ENCODE measurements at regions not wholly inside any gene's neighbourhood (a gene's known extent, or its start where the extent isn't known, plus 50 kb on each side); places are given as distances from the start of the nearest gene placed in this dataset.
A peak's percentile ranks its signal among the peaks of the same experiment; 100 is the strongest.
"Not testable (repeated sequence)": the region's sequence is repeated elsewhere in the genome, so short reads cannot be mapped to it uniquely, and the experiment has no call there.

DNA sequence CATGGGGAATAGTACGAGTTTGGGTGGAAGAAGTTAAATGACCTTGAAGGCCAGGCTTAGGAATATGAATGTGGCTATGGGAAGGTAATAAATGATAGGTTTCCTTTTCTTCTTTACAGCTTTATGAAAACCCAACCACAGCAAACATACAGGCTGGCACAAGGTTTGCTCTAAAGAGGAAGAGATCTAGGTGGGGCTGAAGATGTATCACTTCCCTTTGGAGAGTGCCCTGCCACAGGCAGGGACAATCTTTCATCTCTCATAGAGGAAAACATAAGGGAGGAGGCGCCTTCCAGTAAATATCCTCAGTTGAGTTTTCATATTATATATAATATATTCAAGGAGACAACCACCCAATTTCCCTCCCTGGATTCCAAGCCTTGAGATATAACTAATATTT lies 72.9 kb upstream of the FRMD6 start:
- DNase-seq (ENCODE audit: low read depth in 2 of 2) = no peak

DNA sequence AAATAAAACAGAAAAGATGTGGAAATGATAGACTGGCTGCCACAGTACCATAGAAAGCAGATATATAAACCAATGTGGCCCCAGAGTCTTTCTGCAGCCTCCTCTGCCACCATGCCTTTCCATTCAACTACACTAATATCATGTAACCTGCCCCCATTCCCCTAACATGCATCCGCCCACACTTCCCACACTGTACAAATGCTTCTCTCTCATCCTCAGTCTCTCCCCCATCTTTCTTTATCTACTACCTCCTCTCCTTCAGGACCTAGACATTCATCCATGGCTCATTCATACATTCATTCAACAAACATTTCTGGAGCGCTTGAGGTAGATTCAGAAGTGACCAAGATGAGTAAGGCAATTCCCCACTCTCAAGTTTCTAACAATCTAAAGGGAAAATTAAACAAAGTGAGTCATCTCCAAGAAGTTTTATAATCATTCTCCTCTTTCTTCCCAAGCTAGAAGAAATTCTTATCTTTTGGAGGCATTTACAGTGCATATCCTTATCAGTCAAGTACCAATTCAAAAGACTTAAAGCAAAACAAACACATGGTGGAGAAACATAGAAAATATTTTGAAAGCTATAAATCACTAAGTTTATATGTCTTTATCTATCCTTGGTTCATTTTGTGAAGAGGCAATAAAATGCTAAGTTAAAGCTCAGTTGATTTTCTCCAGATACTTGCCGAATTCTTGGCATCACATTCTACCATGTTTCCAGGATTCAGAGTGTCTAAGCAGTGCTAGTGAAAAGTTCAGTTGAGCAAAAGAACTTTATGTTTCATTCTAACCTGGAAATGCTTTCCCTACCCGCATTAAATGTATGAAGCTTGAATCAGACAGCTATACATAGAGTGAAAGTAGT lies 70.5 kb upstream of the FRMD6 start:
- DNase-seq (ENCODE audit: low read depth in 2 of 2) = no peak

DNA sequence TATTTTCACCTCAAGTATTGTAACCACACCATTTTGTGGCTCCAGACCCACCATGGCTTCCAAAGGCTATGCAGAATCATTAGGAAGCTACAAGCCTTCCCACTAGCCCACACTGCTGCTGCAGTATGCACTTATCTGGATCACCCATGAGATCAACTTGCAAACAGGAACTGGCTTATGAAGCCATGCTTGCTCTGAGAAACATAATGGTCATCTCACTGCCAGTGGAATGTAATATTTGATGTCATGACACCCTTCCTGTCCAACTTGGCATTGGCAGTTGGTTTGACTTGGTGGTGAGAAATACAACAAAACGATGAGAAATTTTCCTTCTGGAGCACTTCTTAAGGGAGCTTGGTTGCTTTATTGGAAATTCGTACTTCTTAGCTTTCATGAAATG lies 69.3 kb upstream of the FRMD6 start:
- DNase-seq (ENCODE audit: low read depth in 2 of 2) = no peak

DNA sequence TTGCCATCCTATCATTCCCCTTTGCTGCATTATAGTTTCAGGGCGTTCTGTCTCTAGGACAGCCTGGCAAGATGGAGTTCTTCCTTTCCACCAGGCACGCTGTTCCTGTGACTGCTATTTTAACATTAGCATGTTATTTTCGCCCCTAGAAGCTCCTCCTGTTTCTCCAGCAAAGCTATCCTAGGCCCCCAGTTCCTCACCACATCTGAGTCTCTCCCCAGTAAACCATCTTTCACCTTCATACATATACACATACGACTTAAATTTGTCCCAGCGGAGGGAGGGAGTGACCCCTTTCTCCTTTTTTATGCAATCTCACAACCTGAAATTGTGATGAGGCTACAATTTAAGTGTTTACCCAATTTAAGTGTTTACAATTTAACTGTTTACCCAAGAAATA lies 66.7 kb upstream of the FRMD6 start:
- no peak for DNase-seq (ENCODE audit: low read depth in 2 of 2)

DNA sequence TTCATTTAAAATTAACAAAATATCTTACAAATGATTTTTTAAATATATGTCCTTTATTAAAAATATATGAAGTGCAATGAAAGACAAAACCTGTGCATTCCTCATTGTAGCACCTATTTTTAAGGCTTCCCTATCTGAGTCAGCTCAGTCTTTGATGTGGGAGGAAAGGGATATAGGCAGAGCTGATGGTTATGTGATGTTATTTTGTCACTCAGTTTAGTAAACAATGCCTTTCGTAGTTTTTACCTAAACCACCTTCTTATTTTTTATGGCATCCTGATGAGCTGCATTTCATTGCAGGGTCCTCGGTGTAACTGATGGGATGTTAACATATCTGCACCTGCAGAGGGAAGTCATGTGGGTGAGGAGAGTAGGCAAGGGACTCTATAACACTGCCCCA lies 58.9 kb upstream of the FRMD6 start:
- no peak for DNase-seq (ENCODE audit: low read depth in 2 of 2)

DNA sequence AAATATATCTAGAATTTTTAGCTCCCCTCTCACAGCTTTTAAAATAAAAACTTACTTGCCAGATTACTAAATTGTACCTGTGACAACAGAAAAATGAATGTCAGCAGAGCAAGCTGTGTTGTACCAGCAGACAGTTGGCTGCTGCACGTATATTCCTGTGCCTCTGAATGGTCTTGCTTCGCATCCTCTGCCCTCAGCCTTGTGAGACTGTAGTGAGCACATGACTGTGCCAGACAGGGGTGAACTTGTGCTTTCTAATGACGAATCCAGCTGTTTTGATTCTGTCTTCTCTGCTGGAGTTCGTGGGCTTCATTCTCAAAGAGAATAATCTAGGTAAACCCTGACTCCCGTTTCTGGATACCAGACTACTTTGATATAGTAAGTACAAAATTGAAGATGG lies 58.3 kb upstream of the FRMD6 start:
- DNase-seq (ENCODE audit: low read depth in 2 of 2) = no peak

DNA sequence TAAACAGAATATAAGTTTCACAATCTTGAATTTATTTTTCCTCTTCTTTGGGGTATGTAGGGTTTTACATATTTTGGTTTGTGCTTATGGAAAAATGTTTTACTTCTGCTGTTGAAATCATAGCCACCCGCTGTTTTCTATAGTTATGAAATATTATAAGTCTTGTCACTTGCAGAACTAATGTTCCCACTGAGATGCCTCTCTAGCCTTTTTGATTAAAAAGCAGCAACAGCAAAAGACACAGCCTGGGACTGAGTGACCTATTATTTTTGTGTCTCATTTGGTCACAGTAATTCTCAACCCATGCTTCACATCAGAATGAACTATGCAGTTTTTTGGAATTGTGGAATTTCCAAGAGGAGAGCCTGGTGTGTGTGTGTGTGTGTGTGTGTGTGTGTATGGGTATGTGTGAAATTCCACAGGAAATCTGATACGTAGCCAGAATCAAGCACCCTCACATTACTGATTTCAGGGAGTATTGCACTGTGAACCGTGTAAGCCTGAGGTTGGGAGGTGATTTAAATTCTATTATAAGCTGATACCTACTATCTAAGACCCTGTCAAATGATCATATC lies 55.7 kb upstream of the FRMD6 start:
- DNase-seq (ENCODE audit: low read depth in 2 of 2) = no peak

DNA sequence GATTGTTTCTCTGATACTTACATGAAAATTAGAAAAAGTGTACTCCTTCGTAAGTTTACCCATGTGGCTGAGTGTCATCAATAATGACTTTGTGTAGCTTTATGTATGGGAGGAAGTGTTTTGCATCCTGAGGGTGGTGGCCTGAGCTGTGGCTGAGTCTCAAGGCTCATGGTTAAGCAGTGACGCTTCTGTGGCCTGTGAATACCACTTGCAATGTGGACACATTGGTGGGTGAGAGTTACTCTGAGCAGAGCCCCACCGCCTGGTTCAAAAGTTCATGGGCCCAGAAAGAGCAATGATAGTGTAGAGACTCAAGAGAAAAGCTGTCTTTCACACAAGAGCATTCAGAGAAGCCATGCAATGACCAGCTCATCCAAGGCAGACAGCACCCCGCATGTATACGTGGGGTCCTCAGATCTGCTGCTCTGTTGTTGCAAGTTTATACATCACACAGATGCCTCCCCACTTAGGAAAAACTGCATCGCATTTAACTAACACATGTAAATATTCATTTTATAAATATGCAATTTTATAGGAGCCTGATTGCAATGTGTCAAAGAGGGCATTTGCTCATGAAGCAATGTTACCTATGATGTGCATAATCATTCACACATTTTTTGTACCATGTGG lies 55.1 kb upstream of the FRMD6 start:
- DNase-seq (ENCODE audit: low read depth in 2 of 2) = peak; percentile 10 to 20

DNA sequence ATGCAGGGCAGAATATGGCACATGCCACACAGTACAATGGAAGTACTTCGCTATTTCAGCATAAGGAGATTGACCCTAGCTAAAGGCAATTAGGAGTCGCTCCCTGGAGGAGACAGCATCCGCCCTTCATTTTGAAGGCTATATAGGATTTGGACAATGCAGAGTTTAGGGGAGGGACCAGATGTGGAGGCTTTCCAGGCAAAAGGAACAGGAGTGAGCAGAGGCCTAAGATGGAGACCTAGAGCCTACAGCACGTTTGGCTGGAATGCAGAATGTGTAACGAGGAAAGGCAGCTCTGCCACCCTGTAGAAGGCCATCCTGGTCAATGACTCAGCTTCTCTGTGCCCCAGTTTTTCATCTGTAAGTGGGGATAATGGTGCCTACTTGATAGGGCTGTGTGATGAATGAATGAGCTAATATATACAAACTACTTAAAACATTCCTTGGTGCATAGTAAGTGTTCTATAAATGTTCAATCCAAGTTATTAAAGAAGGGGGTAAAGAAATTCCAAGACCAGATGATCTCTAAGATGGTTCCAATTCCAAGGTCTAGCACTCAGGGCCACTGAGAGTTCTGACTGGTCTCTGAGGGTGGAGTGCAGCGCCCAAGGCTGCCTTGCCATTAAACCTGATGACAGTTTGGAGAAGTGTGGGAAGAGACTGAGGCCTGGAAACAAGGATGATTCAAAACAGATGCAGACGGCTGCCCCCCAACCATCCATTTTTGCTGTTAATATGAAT lies 54.3 kb upstream of the FRMD6 start:
- no peak for DNase-seq (ENCODE audit: low read depth in 2 of 2)

DNA sequence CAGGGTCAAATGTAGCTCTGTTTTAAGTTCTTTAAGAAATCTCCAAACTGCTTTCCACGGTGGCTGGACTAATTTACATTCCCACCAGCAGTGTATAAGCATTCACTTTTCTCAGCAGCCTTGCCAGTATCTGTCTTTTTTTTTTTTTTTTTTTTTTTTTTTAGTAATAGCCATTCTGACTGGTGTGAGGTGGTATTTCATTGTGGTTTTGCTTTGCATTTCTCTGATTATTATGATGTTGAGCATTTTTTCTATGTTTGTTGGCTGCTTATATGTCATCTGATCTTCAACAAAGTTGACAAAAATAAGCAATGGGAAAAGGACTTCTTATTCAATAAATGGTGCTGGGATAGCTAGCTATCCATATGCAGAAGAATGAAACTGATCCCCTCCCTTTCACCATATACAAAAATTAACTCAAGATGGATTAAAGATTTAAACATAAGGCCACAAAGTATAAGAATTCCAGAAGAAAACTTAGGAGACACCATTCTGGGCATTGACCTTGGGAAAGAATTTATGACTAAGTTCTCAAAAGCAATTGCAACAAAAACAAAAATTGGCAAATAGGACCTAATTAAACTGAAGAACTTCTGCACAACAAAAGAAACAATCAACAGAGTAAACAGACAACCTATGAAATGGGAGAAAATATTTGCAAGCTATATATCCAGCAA lies 52.6 kb upstream of the FRMD6 start:
- DNase-seq (ENCODE audit: low read depth in 2 of 2) = not testable (repeated sequence)

DNA sequence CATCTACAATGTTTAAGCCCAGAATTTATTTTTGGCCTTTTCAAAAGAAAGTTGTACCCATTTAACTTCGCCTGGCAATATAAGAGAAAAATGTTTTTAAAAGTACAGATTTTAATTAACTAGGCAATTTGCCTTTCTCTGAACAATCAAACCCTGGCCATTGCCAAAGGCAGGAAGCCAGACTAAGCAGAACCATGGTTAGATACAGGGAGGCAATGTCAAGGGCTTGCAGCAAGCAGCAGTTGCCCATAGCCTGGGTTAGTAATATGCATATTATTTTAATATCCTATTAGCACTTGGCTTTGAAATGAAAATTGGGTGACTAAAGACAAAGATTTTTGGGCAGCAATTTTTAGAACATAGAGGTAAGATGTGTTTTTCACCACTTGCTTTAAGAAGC lies 51.1 kb upstream of the FRMD6 start:
- DNase-seq (ENCODE audit: low read depth in 2 of 2) = no peak
